ENCODE measurements at regions not wholly inside any gene's neighbourhood (a gene's known extent, or its start where the extent isn't known, plus 50 kb on each side); places are given as distances from the start of the nearest gene placed in this dataset.

- no peaks in the 10 kb centered on the region for H3K36me3 ChIP-seq
- WGBS, result 84% methylated on average over 11 of the region's 11 CpGs
- H3K4me3 ChIP-seq, result no peak overlapping the region
- no peaks in the 10 kb centered on the region for H3K9me3 ChIP-seq
- no peaks in the 10 kb centered on the region for H3K4me1 ChIP-seq
- peaks cover 18% of the 10 kb centered on the region for H3K27me3 ChIP-seq
- no peak overlapping the region for H3K27ac ChIP-seq
- TF ChIP-seq, protein P1, sequence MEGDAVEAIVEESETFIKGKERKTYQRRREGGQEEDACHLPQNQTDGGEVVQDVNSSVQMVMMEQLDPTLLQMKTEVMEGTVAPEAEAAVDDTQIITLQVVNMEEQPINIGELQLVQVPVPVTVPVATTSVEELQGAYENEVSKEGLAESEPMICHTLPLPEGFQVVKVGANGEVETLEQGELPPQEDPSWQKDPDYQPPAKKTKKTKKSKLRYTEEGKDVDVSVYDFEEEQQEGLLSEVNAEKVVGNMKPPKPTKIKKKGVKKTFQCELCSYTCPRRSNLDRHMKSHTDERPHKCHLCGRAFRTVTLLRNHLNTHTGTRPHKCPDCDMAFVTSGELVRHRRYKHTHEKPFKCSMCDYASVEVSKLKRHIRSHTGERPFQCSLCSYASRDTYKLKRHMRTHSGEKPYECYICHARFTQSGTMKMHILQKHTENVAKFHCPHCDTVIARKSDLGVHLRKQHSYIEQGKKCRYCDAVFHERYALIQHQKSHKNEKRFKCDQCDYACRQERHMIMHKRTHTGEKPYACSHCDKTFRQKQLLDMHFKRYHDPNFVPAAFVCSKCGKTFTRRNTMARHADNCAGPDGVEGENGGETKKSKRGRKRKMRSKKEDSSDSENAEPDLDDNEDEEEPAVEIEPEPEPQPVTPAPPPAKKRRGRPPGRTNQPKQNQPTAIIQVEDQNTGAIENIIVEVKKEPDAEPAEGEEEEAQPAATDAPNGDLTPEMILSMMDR (IDR thresholded peaks at IDR 0.05), result no peak
- TF ChIP-seq EP300 (IDR thresholded peaks at IDR 0.05), result no peak
- no peak for DNase-seq (ENCODE audit: low spot score in 2 of 2)
These were observed 119.7 kb downstream of the IRX2 start for GRCh38 chr5:2631758-2632157.

DNA sequence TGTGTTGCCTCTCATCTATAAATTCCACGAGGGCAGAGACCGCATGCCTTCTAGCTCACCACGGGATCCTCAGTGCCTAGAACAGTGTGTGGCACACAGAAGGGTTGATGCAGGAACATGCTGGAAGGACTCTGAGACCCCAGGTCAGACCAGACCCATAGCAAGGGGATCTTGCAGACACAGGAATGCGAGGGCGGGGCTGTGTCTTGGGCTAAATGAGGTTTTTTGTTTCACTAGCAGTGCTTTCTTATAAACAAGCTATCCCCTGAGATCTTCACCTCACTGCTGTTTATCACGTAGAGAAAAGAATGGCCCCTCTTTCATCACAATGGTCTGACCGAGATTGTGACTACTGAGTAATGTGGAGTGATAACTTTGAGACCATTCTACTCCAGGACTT lies 122.4 kb downstream of the IRX2 start:
- H3K9me3 ChIP-seq, result no peaks in the 10 kb centered on the region

GRCh38 chr5:2627867-2628266 lies 123.6 kb downstream of the IRX2 start:
- WGBS, result 87% methylated on average over 13 of the region's 13 CpGs

More for the DNA sequence above, 122.4 kb downstream of the IRX2 start:
- H3K27me3 ChIP-seq, result peaks cover 6% of the 10 kb centered on the region
- no peak for DNase-seq (ENCODE audit: low spot score in 2 of 2)
- H3K27ac ChIP-seq, result no peak overlapping the region
- no peaks in the 10 kb centered on the region for H3K36me3 ChIP-seq
- no peak overlapping the region for H3K4me3 ChIP-seq
- no peaks in the 10 kb centered on the region for H3K4me1 ChIP-seq
- TF ChIP-seq, protein P1 (IDR thresholded peaks at IDR 0.05), result no peak
- no peak for TF ChIP-seq POLR2AphosphoS5 (IDR thresholded peaks at IDR 0.05)
- TF ChIP-seq EP300 (IDR thresholded peaks at IDR 0.05), result no peak
- no peak for TF ChIP-seq POLR2A (IDR thresholded peaks at IDR 0.05)
- 61% methylated on average over 5 of the region's 7 CpGs for WGBS

GRCh38 chr5:2626572-2626971 lies 124.9 kb downstream of the IRX2 start:
- Histone ChIP-seq H3K27me3 (no peaks in the 10 kb centered on the region), H3K27ac (no peak overlapping the region), H3K4me3 (no peak overlapping the region), H3K9me3 (no peaks in the 10 kb centered on the region), H3K4me1 (no peaks in the 10 kb centered on the region), H3K36me3 (no peaks in the 10 kb centered on the region)
- WGBS, result 60% methylated on average over 2 of the region's 2 CpGs
- DNase-seq (ENCODE audit: low spot score in 2 of 2), result no peak
- TF ChIP-seq, protein P1 (IDR thresholded peaks at IDR 0.05), result no peak
- no peak for TF ChIP-seq POLR2A (IDR thresholded peaks at IDR 0.05)
- no peak for TF ChIP-seq EP300 (IDR thresholded peaks at IDR 0.05)
- no peak for TF ChIP-seq POLR2AphosphoS5 (IDR thresholded peaks at IDR 0.05)

More at GRCh38 chr5:2627867-2628266, 123.6 kb downstream of the IRX2 start:
- no peak for DNase-seq (ENCODE audit: low spot score in 2 of 2)
- Histone ChIP-seq H3K36me3 (no peaks in the 10 kb centered on the region), H3K4me3 (no peak overlapping the region), H3K9me3 (no peaks in the 10 kb centered on the region), H3K27ac (no peak overlapping the region), H3K4me1 (no peaks in the 10 kb centered on the region), H3K27me3 (peaks cover 5% of the 10 kb centered on the region)
- TF ChIP-seq EP300 (IDR thresholded peaks at IDR 0.05) (no peak), POLR2AphosphoS5 (IDR thresholded peaks at IDR 0.05) (no peak), POLR2A (IDR thresholded peaks at IDR 0.05) (no peak)
- TF ChIP-seq, protein P1 (IDR thresholded peaks at IDR 0.05), result no peak

DNA sequence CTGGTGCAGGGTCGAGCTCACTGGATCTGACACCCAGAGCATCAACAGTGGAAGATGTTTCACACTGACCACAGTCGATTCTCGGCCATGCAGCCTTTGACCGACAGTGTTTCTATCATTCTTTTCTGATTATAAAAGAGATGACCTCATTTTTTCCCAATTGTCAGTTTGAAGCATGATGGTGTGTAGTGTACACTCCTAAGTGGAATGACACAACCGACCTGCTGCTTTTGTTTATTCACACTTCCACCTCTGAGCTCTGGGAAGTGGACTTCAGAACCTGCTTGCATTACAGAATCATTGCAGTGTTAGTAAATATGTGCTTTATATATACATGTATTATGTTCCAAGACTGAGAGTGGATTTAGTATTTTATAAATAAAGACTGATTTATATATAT lies 128.6 kb downstream of the IRX2 start:
- H3K4me3 ChIP-seq, result no peak overlapping the region
- no peak for DNase-seq (ENCODE audit: low spot score in 2 of 2)
- H3K27ac ChIP-seq, result no peak overlapping the region
- H3K36me3 ChIP-seq, result no peaks in the 10 kb centered on the region
- 81% methylated on average over 5 of the region's 5 CpGs for WGBS
- peaks cover 7% of the 10 kb centered on the region for H3K27me3 ChIP-seq
- no peaks in the 10 kb centered on the region for H3K4me1 ChIP-seq
- TF ChIP-seq, protein P1 (IDR thresholded peaks at IDR 0.05), result no peak
- TF ChIP-seq EP300 (IDR thresholded peaks at IDR 0.05) (no peak), POLR2AphosphoS5 (IDR thresholded peaks at IDR 0.05) (no peak), POLR2A (IDR thresholded peaks at IDR 0.05) (no peak)
- H3K9me3 ChIP-seq, result no peaks in the 10 kb centered on the region

Data from suprapubic skin (tissue), 4 donors.